ENCODE measurements at regions not wholly inside any gene's neighbourhood (a gene's known extent, or its start where the extent isn't known, plus 50 kb on each side); places are given as distances from the start of the nearest gene placed in this dataset.

GRCh38 chr5:33203931-33204330 is 236.8 kb upstream of the TARS1 start:
- ATAC-seq: no peak
- CTCF ChIA-PET: no interaction called here
- intact Hi-C loops (cut with micrococcal nuclease): no loop called here

GRCh38 chr5:33205079-33205478 is 235.7 kb upstream of the TARS1 start:
- H3F3A ChIP-seq (ENCODE audit: low read length, unreplicated experiment): no peaks in the 10 kb centered on the region
- ATAC-seq (0 out of 2 replicates have a peak, but pooled peaks have one; percentile 20), DNase-seq (no peak)
- ChIA-PET POLR2A (ENCODE audit: unreplicated experiment) (interaction anchor here (0.6 kb wide), 1 partner anchor 33 kb away, joined by 3 read pairs; no protein-coding TSS in a partner anchor), CTCF (no interaction called here)
- H3K27me3 ChIP-seq (ENCODE audit: low read length): no peaks in the 10 kb centered on the region
- no peak overlapping the region for H3K4me3 ChIP-seq (ENCODE audit: low read length)
- no peaks in the 10 kb centered on the region for H3K9me3 ChIP-seq (ENCODE audit: low read length)
- H3K4me2 ChIP-seq (ENCODE audit: low read length): peak overlapping the region; percentile 36; the same call in 1 of the 2 replicates
- TF ChIP-seq EZH2 (IDR thresholded peaks at IDR 0.05; ENCODE audit: low read length, unreplicated experiment): no peak
- TF ChIP-seq EZH2phosphoT487 (IDR thresholded peaks at IDR 0.05; ENCODE audit: borderline replicate concordance, low read length): no peak
- TF ChIP-seq CTCF (conservative IDR thresholded peaks at IDR 0.05; ENCODE audit: low read depth, low read length): no peak
- peaks cover 11% of the 10 kb centered on the region for H3K4me1 ChIP-seq (ENCODE audit: insufficient read depth, low read length)
- H3K36me3 ChIP-seq (ENCODE audit: low read depth, low read length): no peaks in the 10 kb centered on the region
- no peaks in the 10 kb centered on the region for H4K20me1 ChIP-seq (ENCODE audit: low read length)
- no peak overlapping the region for H3K9ac ChIP-seq (ENCODE audit: low read length)
- no peak overlapping the region for H2AFZ ChIP-seq (ENCODE audit: low read length)
- no peaks in the 10 kb centered on the region for H3K9me2 ChIP-seq (replicated peaks; ENCODE audit: low read length)
- H3K27ac ChIP-seq (ENCODE audit: low read length): no peak overlapping the region
- BruUV-seq (replicated peaks): no TSS peak
- no peaks in the 10 kb centered on the region for H3K79me2 ChIP-seq (ENCODE audit: low read length)
- intact Hi-C loops (cut with micrococcal nuclease): no loop called here

More at GRCh38 chr5:33203931-33204330, 236.8 kb upstream of the TARS1 start:
- Histone ChIP-seq H3K9ac (ENCODE audit: low read length) (no peak overlapping the region), H3K9me3 (ENCODE audit: low read length) (no peaks in the 10 kb centered on the region), H3K27me3 (ENCODE audit: low read length) (no peaks in the 10 kb centered on the region), H3K4me3 (ENCODE audit: low read length) (no peak overlapping the region), H3K4me2 (ENCODE audit: low read length) (no peak overlapping the region), H3K79me2 (ENCODE audit: low read length) (no peaks in the 10 kb centered on the region), H3K36me3 (ENCODE audit: low read depth, low read length) (no peaks in the 10 kb centered on the region), H4K20me1 (ENCODE audit: low read length) (no peaks in the 10 kb centered on the region), H2AFZ (ENCODE audit: low read length) (no peak overlapping the region), H3F3A (ENCODE audit: low read length, unreplicated experiment) (no peaks in the 10 kb centered on the region), H3K4me1 (ENCODE audit: insufficient read depth, low read length) (peaks cover 11% of the 10 kb centered on the region), H3K27ac (ENCODE audit: low read length) (no peak overlapping the region), H3K9me2 (replicated peaks; ENCODE audit: low read length) (no peaks in the 10 kb centered on the region)
- no TSS peak for BruUV-seq (replicated peaks)
- TF ChIP-seq CTCF (conservative IDR thresholded peaks at IDR 0.05; ENCODE audit: low read depth, low read length): no peak
- DNase-seq: no peak
- POLR2A ChIA-PET (ENCODE audit: unreplicated experiment): no interaction called here

GRCh38 chr5:33205727-33206410 is 234.9 kb upstream of the TARS1 start:
- no TSS peak for BruUV-seq (replicated peaks)
- H3K4me1 ChIP-seq (ENCODE audit: insufficient read depth, low read length): peaks cover 11% of the 10 kb centered on the region
- H3K27ac ChIP-seq (ENCODE audit: low read length): no peak overlapping the region
- H3K36me3 ChIP-seq (ENCODE audit: low read depth, low read length): no peaks in the 10 kb centered on the region
- no peaks in the 10 kb centered on the region for H3K27me3 ChIP-seq (ENCODE audit: low read length)
- no peaks in the 10 kb centered on the region for H4K20me1 ChIP-seq (ENCODE audit: low read length)
- TF ChIP-seq CTCF (conservative IDR thresholded peaks at IDR 0.05; ENCODE audit: low read depth, low read length) (no peak), EZH2phosphoT487 (IDR thresholded peaks at IDR 0.05; ENCODE audit: borderline replicate concordance, low read length) (no peak), EZH2 (IDR thresholded peaks at IDR 0.05; ENCODE audit: low read length, unreplicated experiment) (no peak)
- ATAC-seq: no peak
- no peak overlapping the region for H3K4me2 ChIP-seq (ENCODE audit: low read length)
- DNase-seq: no peak
- H3K9me3 ChIP-seq (ENCODE audit: low read length): no peaks in the 10 kb centered on the region
- H3F3A ChIP-seq (ENCODE audit: low read length, unreplicated experiment): no peaks in the 10 kb centered on the region
- CTCF ChIA-PET: no interaction called here
- H3K9ac ChIP-seq (ENCODE audit: low read length): no peak overlapping the region
- H3K9me2 ChIP-seq (replicated peaks; ENCODE audit: low read length): no peaks in the 10 kb centered on the region
- intact Hi-C loops (cut with micrococcal nuclease): no loop called here
- H2AFZ ChIP-seq (ENCODE audit: low read length): no peak overlapping the region
- POLR2A ChIA-PET (ENCODE audit: unreplicated experiment): interaction anchor here (0.6 kb wide), 2 partner anchors 25 to 32 kb away, joined by 3 to 6 read pairs; no protein-coding TSS in a partner anchor
- H3K4me3 ChIP-seq (ENCODE audit: low read length): no peak overlapping the region
- no peaks in the 10 kb centered on the region for H3K79me2 ChIP-seq (ENCODE audit: low read length)

All from PC-3 (cell line).